Sigmoid colon (tissue), 6 donors: ENCODE measurements at regions not wholly inside any gene's neighbourhood (a gene's known extent, or its start where the extent isn't known, plus 50 kb on each side); places are given as distances from the start of the nearest gene placed in this dataset.

Experiments used
- DNase-seq: peaks from one replicate; pipeline ENCODE4 v3.0.0-alpha.2; 2019
- H3K27ac ChIP-seq, 4 donors: fragments of 200-600 bp; sonication (generic); one replicate each; pipeline ENCODE4 v1.5.1; 2016 to 2019; ENCODE audit warnings: mild to moderate bottlenecking in 1 of 4
- H3K27me3 ChIP-seq, 3 donors: fragments of 200-600 bp; sonication (generic); one replicate each; pipeline ENCODE4 v1.5.1; 2019; ENCODE audit warnings: mild to moderate bottlenecking in 1 of 3
- H3K36me3 ChIP-seq, 4 donors: fragments of 200-600 bp; sonication (generic); one replicate each; pipeline ENCODE4 v1.5.1; 2016 to 2019
- H3K4me1 ChIP-seq, 4 donors: fragments of 200-600 bp; sonication (generic); one replicate each; pipeline ENCODE4 v1.5.1; 2017 to 2019
- H3K4me3 ChIP-seq, 4 donors: fragments of 200-600 bp; sonication (generic); one replicate each; pipeline ENCODE4 v1.5.1; 2017 to 2019; ENCODE audit warnings: mild to moderate bottlenecking in 2 of 4, moderate library complexity in 1 of 4
- H3K9me3 ChIP-seq, 4 donors: fragments of 200-600 bp in 3 of 4; sonication (generic) in 3 of 4; one replicate each; pipeline versions ENCODE4 v1.5.1 to v1.6.1; 2013 to 2019
- EP300 ChIP-seq, 4 donors: sonication (generic); formaldehyde crosslinking; IDR thresholded peaks; one replicate each; pipeline ENCODE4 v1.6.1; 2017; ENCODE audit warnings: antibody characterized with exemption in 4 of 4
- POLR2A ChIP-seq, 2 donors: fragments of 450-650 bp; IDR thresholded peaks; one replicate each; pipeline ENCODE4 v1.6.1; 2016; ENCODE audit warnings: antibody characterized with exemption in 2 of 2, mild to moderate bottlenecking in 2 of 2, moderate library complexity in 2 of 2
- POLR2AphosphoS5 ChIP-seq, 4 donors: sonication (generic); formaldehyde crosslinking; IDR thresholded peaks; one replicate each; pipeline ENCODE4 v1.6.1; 2017; ENCODE audit warnings: antibody characterized with exemption in 4 of 4
- WGBS, 2 donors: extraction: QIAGEN DNeasy Blood & Tissue Kit; methylation state at CpG; one replicate each; pipeline ENCODE4 v1.1.7; 2013; 5-methylcytosine and 5-hydroxymethylcytosine counted together
- intact Hi-C: fragments of 100-400 bp; cut with DNase I; formaldehyde crosslinking; loops from one replicate; pipeline ENCODE4 v1.15.1; 2023
- TF ChIP-seq, protein P1 (sequence below), 4 experiments: fragments of 450-650 bp in 3 of 4; fragments of 200-600 bp in 1 of 4; IDR thresholded peaks; one replicate each; pipeline ENCODE4 v1.5.1; 2016 to 2019; ENCODE audit warnings: antibody characterized with exemption in 4 of 4, mild to moderate bottlenecking in 3 of 4, moderate library complexity in 2 of 4
- donor health status: healthy with polysubstance abuse.
- donor health status: healthy.

- no peak overlapping the region for H3K27ac ChIP-seq
- H3K36me3 ChIP-seq = no peaks in the 10 kb centered on the region
- peaks cover 0 to 13% (median 8%) of the 10 kb centered on the region in 4 donors for H3K4me1 ChIP-seq
- no peak overlapping the region for H3K4me3 ChIP-seq
- H3K9me3 ChIP-seq = no peaks in the 10 kb centered on the region
- DNase-seq = no peak
- WGBS, 2 donors = 73 to 84% methylated on average over 15 of the region's 15 CpGs
- TF ChIP-seq, protein P1, sequence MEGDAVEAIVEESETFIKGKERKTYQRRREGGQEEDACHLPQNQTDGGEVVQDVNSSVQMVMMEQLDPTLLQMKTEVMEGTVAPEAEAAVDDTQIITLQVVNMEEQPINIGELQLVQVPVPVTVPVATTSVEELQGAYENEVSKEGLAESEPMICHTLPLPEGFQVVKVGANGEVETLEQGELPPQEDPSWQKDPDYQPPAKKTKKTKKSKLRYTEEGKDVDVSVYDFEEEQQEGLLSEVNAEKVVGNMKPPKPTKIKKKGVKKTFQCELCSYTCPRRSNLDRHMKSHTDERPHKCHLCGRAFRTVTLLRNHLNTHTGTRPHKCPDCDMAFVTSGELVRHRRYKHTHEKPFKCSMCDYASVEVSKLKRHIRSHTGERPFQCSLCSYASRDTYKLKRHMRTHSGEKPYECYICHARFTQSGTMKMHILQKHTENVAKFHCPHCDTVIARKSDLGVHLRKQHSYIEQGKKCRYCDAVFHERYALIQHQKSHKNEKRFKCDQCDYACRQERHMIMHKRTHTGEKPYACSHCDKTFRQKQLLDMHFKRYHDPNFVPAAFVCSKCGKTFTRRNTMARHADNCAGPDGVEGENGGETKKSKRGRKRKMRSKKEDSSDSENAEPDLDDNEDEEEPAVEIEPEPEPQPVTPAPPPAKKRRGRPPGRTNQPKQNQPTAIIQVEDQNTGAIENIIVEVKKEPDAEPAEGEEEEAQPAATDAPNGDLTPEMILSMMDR (IDR thresholded peaks at IDR 0.05) = no peak
- TF ChIP-seq EP300 (IDR thresholded peaks at IDR 0.05) (no peak), POLR2AphosphoS5 (IDR thresholded peaks at IDR 0.05) (no peak), POLR2A (IDR thresholded peaks at IDR 0.05) (no peak)
- no peaks in the 10 kb centered on the region for H3K27me3 ChIP-seq
- intact Hi-C loops = no loop called here
Observed at GRCh38 chr2:239570216-239570925, 169.6 kb upstream of the HDAC4 start.

DNA sequence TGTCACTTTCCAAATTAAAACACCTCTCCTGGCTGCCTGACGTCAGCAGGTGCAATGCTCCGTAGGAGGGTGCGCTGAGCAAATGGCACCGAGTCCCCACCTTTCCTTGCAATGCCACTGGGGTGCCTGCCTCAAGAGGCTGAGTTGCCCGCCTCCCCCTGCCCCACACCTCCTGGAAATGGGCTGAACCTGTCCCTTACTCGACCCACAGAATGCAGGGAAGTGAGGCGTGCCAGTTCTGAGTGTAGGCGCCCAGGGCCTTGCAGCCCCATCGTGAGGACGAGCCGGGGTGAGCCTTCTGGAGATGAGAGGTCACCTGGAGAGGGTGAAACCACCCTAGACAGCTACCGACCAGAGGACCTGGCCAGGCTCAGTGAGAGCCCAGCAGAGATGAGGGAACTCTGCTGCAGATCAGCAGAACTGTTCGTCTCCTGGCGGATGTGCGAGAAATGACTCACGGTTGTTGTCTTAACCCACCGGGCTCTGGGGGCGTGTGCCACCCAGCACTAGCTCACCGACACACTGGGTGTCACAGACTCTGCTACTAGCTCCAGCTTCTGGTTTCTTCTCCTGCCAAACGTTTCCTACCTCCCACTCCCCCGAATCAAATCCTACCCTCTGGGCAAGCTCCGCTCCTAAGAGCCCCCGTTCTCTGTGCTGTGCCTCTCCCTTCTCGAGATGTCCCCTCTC, 168.7 kb upstream of the HDAC4 start:
- TF ChIP-seq POLR2A (IDR thresholded peaks at IDR 0.05) (no peak), POLR2AphosphoS5 (IDR thresholded peaks at IDR 0.05) (no peak), EP300 (IDR thresholded peaks at IDR 0.05) (no peak)
- TF ChIP-seq, protein P1 (IDR thresholded peaks at IDR 0.05) = no peak
- Histone ChIP-seq H3K9me3 (no peaks in the 10 kb centered on the region), H3K27ac (no peak overlapping the region), H3K36me3 (no peaks in the 10 kb centered on the region), H3K27me3 (no peaks in the 10 kb centered on the region), H3K4me3 (no peak overlapping the region), H3K4me1 (peaks cover 0 to 7% (median 4%) of the 10 kb centered on the region in 4 donors)
- WGBS, 2 donors = 71 to 84% methylated on average over 24 of the region's 24 CpGs
- intact Hi-C loops = no loop called here
- no peak for DNase-seq

DNA sequence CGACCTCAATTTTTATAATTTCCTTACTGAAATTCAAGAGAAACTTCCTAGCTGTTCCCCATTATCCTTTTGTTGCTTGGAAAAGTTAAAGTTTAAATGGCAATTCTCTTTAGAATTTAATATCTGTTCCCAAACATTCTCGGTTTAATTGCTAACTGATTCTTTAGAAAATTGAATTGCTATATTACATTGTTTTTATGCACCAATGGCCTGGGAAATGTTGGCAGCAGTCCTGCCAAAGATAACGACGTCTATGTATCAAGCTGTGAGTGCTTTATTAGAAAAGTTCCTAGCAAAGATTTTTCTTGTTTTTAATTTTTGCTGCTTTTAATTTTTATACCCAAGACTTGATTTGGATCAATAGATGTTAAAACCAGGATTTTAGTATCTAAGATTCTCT, 167.8 kb upstream of the HDAC4 start:
- H3K4me1 ChIP-seq = no peaks in the 10 kb centered on the region
- WGBS, 2 donors = 10 to 49% methylated on average over 4 of the region's 4 CpGs
- no peak for DNase-seq
- H3K36me3 ChIP-seq = no peaks in the 10 kb centered on the region
- no peaks in the 10 kb centered on the region for H3K27me3 ChIP-seq
- H3K9me3 ChIP-seq = no peaks in the 10 kb centered on the region
- TF ChIP-seq POLR2A (IDR thresholded peaks at IDR 0.05) (no peak), EP300 (IDR thresholded peaks at IDR 0.05) (no peak), POLR2AphosphoS5 (IDR thresholded peaks at IDR 0.05) (no peak)
- TF ChIP-seq, protein P1 (IDR thresholded peaks at IDR 0.05) = no peak
- H3K4me3 ChIP-seq = no peak overlapping the region
- no peak overlapping the region for H3K27ac ChIP-seq
- intact Hi-C loops = no loop called here

GRCh38 chr2:239567786-239568185, 167.0 kb upstream of the HDAC4 start:
- TF ChIP-seq EP300 (IDR thresholded peaks at IDR 0.05) (no peak), POLR2A (IDR thresholded peaks at IDR 0.05) (no peak), POLR2AphosphoS5 (IDR thresholded peaks at IDR 0.05) (no peak)
- TF ChIP-seq, protein P1 (IDR thresholded peaks at IDR 0.05) = no peak
- Histone ChIP-seq H3K4me1 (no peaks in the 10 kb centered on the region), H3K27me3 (no peaks in the 10 kb centered on the region), H3K9me3 (no peaks in the 10 kb centered on the region), H3K4me3 (no peak overlapping the region), H3K27ac (no peak overlapping the region), H3K36me3 (no peaks in the 10 kb centered on the region)
- DNase-seq = no peak
- WGBS, 2 donors = 78 to 88% methylated on average over 13 of the region's 13 CpGs
- intact Hi-C loops = no loop called here
